ENCODE measurements at regions not wholly inside any gene's neighbourhood (a gene's known extent, or its start where the extent isn't known, plus 50 kb on each side); places are given as distances from the start of the nearest gene placed in this dataset.

DNA sequence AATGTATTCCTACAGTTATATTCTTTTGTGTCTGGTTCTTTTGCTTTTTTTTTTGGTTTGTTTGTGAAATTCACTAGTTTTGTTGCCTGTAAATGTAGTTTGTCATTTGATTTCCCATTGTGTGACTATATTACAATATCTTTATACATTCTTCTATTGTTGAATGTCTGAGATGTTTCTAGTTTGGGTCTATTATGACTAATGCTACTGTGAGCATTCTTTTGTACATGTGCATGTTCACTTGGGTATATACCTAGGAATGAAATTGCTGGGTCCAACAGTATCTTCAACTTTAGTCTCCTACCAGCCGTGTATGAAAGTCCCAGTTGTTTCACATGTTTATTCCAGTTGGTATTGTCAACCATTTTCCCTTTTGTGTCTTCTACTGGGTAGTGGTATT is 112.7 kb upstream of the RBMS1 start:
- no peak for TF ChIP-seq POLR2A (IDR thresholded peaks at IDR 0.05)
- TF ChIP-seq, protein P1, sequence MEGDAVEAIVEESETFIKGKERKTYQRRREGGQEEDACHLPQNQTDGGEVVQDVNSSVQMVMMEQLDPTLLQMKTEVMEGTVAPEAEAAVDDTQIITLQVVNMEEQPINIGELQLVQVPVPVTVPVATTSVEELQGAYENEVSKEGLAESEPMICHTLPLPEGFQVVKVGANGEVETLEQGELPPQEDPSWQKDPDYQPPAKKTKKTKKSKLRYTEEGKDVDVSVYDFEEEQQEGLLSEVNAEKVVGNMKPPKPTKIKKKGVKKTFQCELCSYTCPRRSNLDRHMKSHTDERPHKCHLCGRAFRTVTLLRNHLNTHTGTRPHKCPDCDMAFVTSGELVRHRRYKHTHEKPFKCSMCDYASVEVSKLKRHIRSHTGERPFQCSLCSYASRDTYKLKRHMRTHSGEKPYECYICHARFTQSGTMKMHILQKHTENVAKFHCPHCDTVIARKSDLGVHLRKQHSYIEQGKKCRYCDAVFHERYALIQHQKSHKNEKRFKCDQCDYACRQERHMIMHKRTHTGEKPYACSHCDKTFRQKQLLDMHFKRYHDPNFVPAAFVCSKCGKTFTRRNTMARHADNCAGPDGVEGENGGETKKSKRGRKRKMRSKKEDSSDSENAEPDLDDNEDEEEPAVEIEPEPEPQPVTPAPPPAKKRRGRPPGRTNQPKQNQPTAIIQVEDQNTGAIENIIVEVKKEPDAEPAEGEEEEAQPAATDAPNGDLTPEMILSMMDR (IDR thresholded peaks at IDR 0.05): no peak
- no peak for TF ChIP-seq EP300 (IDR thresholded peaks at IDR 0.05)

All from tibial nerve (tissue), 4 donors.